Fibroblast of skin of back (primary cell): ENCODE measurements at regions not wholly inside any gene's neighbourhood (a gene's known extent, or its start where the extent isn't known, plus 50 kb on each side); places are given as distances from the start of the nearest gene placed in this dataset.
"Not testable (repeated sequence)": the region's sequence is repeated elsewhere in the genome, so short reads cannot be mapped to it uniquely, and the experiment has no call there.

Experiments used
- DNase-seq: peaks from one replicate; pipeline ENCODE4 v3.0.0-alpha.2; 2013

- no peak for DNase-seq
Measured at GRCh38 chr12:89839444-89839843, 130.8 kb upstream of the ATP2B1 start.

- no peak for DNase-seq
Measured at GRCh38 chr12:89838833-89839232, 130.2 kb upstream of the ATP2B1 start.

GRCh38 chr12:89836026-89836425, 127.4 kb upstream of the ATP2B1 start:
- DNase-seq, result no peak

GRCh38 chr12:89834676-89835075, 126.0 kb upstream of the ATP2B1 start:
- no peak for DNase-seq

- DNase-seq, result peak; percentile 64
Measured at GRCh38 chr12:89833337-89834252, 125.0 kb upstream of the ATP2B1 start.

GRCh38 chr12:89832336-89832735, 123.7 kb upstream of the ATP2B1 start:
- no peak for DNase-seq

GRCh38 chr12:89831310-89832095, 122.9 kb upstream of the ATP2B1 start:
- no peak for DNase-seq

GRCh38 chr12:89829434-89829975, 120.9 kb upstream of the ATP2B1 start:
- peak; percentile 17 for DNase-seq

- no peak for DNase-seq
Measured at GRCh38 chr12:89828575-89828974, 119.9 kb upstream of the ATP2B1 start.

GRCh38 chr12:89827592-89827991, 119.0 kb upstream of the ATP2B1 start:
- DNase-seq, result no peak

GRCh38 chr12:89826468-89826867, 117.8 kb upstream of the ATP2B1 start:
- no peak for DNase-seq

- peak; percentile 6 for DNase-seq
Measured at GRCh38 chr12:89825591-89826449, 117.2 kb upstream of the ATP2B1 start.

GRCh38 chr12:89824822-89825221, 116.2 kb upstream of the ATP2B1 start:
- DNase-seq, result no peak

GRCh38 chr12:89822992-89823391, 114.4 kb upstream of the ATP2B1 start:
- not testable (repeated sequence) for DNase-seq

- no peak for DNase-seq
Measured at GRCh38 chr12:89821896-89822295, 113.3 kb upstream of the ATP2B1 start.

- no peak for DNase-seq
Measured at GRCh38 chr12:89817501-89818226, 109.0 kb upstream of the ATP2B1 start.

- DNase-seq, result no peak
Measured at GRCh38 chr12:89815225-89815624, 106.6 kb upstream of the ATP2B1 start.

- DNase-seq, result no peak
Measured at GRCh38 chr12:89803412-89803811, 94.8 kb upstream of the ATP2B1 start.

GRCh38 chr12:89801284-89801683, 92.6 kb upstream of the ATP2B1 start:
- no peak for DNase-seq

GRCh38 chr12:89800435-89800834, 91.8 kb upstream of the ATP2B1 start:
- DNase-seq, result no peak

- DNase-seq, result no peak
Measured at GRCh38 chr12:89799316-89799715, 90.7 kb upstream of the ATP2B1 start.

- DNase-seq, result no peak
Measured at GRCh38 chr12:89797436-89797835, 88.8 kb upstream of the ATP2B1 start.
